IMR-90 (cell line): ENCODE measurements at regions not wholly inside any gene's neighbourhood (a gene's known extent, or its start where the extent isn't known, plus 50 kb on each side); places are given as distances from the start of the nearest gene placed in this dataset.

Experiments
- ATAC-seq: fragments of 200-7000 bp; cut with Tn5 transposase; 2 replicates; pipeline ENCODE4 v1.9.1; 2020; ENCODE audit warnings: low read depth, mild to moderate bottlenecking, moderate library complexity
- BruUV-seq: library from RNA; stranded (reverse); fragments of 400-500 nt; replicated peaks from 2 replicates; lab custom pipeline; 2021; lab: Mats Ljungman, UMichigan
- CTCF ChIA-PET: fragments of 300-600 bp; formaldehyde crosslinking; extraction: SDS; loops from one replicate; lab custom pipeline; 2021; ENCODE audit warnings: antibody characterized with exemption; lab: Yijun Ruan, JAX
- POLR2A ChIA-PET: fragments of 300-600 bp; sonication (Branson Sonifier 250); formaldehyde crosslinking; loops from one replicate; lab custom pipeline; 2022; ENCODE audit warnings: antibody characterized with exemption; ENCODE audit not compliant: unreplicated experiment; lab: Charles Lee
- DNase-seq: peaks from one replicate; pipeline ENCODE4 v3.0.0; 2013
- H2AFZ ChIP-seq: replicated peaks from 2 replicates; pipeline ENCODE3; 2013; ENCODE audit warnings: low read length, mild to moderate bottlenecking; ENCODE audit not compliant: poor library complexity
- H2AK5ac ChIP-seq: 2 replicates; pipeline ENCODE4 v1.6.1; 2013; ENCODE audit warnings: low read depth, low read length, inconsistent platforms
- H2AK9ac ChIP-seq: replicated peaks from 2 replicates; pipeline ENCODE3; 2013; ENCODE audit warnings: mild to moderate bottlenecking, low read depth, low read length, moderate library complexity; ENCODE audit not compliant: poor library complexity
- H2BK120ac ChIP-seq: 2 replicates; pipeline ENCODE4 v1.6.1; 2013; ENCODE audit warnings: low read depth, low read length, inconsistent platforms
- H2BK15ac ChIP-seq: 3 replicates; pipeline ENCODE4 v1.6.1; 2013; ENCODE audit warnings: low read depth, low read length, inconsistent platforms
- H2BK20ac ChIP-seq: 2 replicates; pipeline ENCODE4 v1.6.1; 2013; ENCODE audit warnings: low read depth, mild to moderate bottlenecking, inconsistent platforms, low read length, moderate library complexity
- H2BK5ac ChIP-seq: 2 replicates; pipeline ENCODE4 v1.6.1; 2013; ENCODE audit warnings: mild to moderate bottlenecking, low read depth, low read length, inconsistent platforms; ENCODE audit not compliant: poor library complexity, severe bottlenecking
- H3K14ac ChIP-seq: replicated peaks from 2 replicates; pipeline ENCODE4 v1.6.1; 2013; ENCODE audit warnings: low read depth, low read length, inconsistent platforms
- H3K18ac ChIP-seq: 2 replicates; pipeline ENCODE4 v1.6.1; 2013; ENCODE audit warnings: low read depth, low read length, control low read depth
- H3K23ac ChIP-seq: 2 replicates; pipeline ENCODE4 v1.6.1; 2013; ENCODE audit warnings: low read depth, low read length, inconsistent platforms
- H3K27ac ChIP-seq: 2 replicates; pipeline ENCODE4 v1.5.1; 2013; ENCODE audit warnings: mild to moderate bottlenecking, control low read depth, low read length; ENCODE audit not compliant: insufficient read depth
- H3K27me3 ChIP-seq: 2 replicates; pipeline ENCODE4 v1.6.1; 2013; ENCODE audit warnings: low read length; ENCODE audit not compliant: control insufficient read depth, insufficient read depth
- H3K36me3 ChIP-seq: 2 replicates; pipeline ENCODE4 v1.6.1; 2013; ENCODE audit warnings: low read length, mixed read lengths; ENCODE audit not compliant: control insufficient read depth, insufficient read depth
- H3K4ac ChIP-seq: 2 replicates; pipeline ENCODE4 v1.6.1; 2013; ENCODE audit warnings: low read depth, low read length, inconsistent platforms
- H3K4me1 ChIP-seq: 2 replicates; pipeline ENCODE4 v1.6.1; 2013; ENCODE audit warnings: low read length, mixed read lengths; ENCODE audit not compliant: control insufficient read depth, insufficient read depth
- H3K4me2 ChIP-seq: 2 replicates; pipeline ENCODE4 v1.6.1; 2013; ENCODE audit warnings: low read depth, mild to moderate bottlenecking, control low read depth, low read length, moderate library complexity
- H3K4me3 ChIP-seq: 2 replicates; pipeline ENCODE4 v1.5.1; 2013; ENCODE audit warnings: low read depth, mild to moderate bottlenecking, control low read depth, low read length, moderate library complexity; ENCODE audit not compliant: insufficient read depth
- H3K56ac ChIP-seq: 2 replicates; pipeline ENCODE4 v1.6.1; 2013; ENCODE audit warnings: low read length, inconsistent platforms; ENCODE audit not compliant: insufficient read depth; ENCODE audit errors: extremely low read depth
- H3K79me1 ChIP-seq, 2 experiments: 2 replicates each; pipeline ENCODE4 v1.6.1; 2013; ENCODE audit warnings: low read length in 2 of 2, inconsistent platforms in 1 of 2, low read depth in 1 of 2
- H3K9ac ChIP-seq: 2 replicates; pipeline ENCODE4 v1.6.1; 2013; ENCODE audit warnings: low read depth, low read length, control low read depth
- H3K9me1 ChIP-seq: 2 replicates; pipeline ENCODE4 v1.6.1; 2013; ENCODE audit warnings: low read length, inconsistent platforms; ENCODE audit not compliant: insufficient read depth
- H3K9me3 ChIP-seq: 2 replicates; pipeline ENCODE4 v1.6.1; 2013; ENCODE audit warnings: low read length; ENCODE audit not compliant: control insufficient read depth, insufficient read depth
- H4K20me1 ChIP-seq: 2 replicates; pipeline ENCODE4 v1.6.1; 2013; ENCODE audit warnings: low read length, inconsistent platforms; ENCODE audit not compliant: insufficient read depth
- H4K5ac ChIP-seq: 2 replicates; pipeline ENCODE4 v1.6.1; 2013; ENCODE audit warnings: mild to moderate bottlenecking, low read depth, low read length, control low read depth
- H4K8ac ChIP-seq, 2 experiments: 2 replicates each; pipeline ENCODE4 v1.6.1; 2013; ENCODE audit warnings: low read depth in 2 of 2, low read length in 2 of 2, control low read depth in 1 of 2, inconsistent platforms in 1 of 2
- H4K91ac ChIP-seq: 2 replicates; pipeline ENCODE4 v1.6.1; 2013; ENCODE audit warnings: low read depth, low read length, inconsistent platforms; ENCODE audit not compliant: insufficient read depth
- BHLHE40 ChIP-seq: fragments of 150-350 bp; IDR thresholded peaks from 2 replicates; pipeline ENCODE4 v1.6.1; 2016; ENCODE audit warnings: mild to moderate bottlenecking, low read depth, low read length
- CHD1 ChIP-seq: IDR thresholded peaks from 2 replicates; pipeline ENCODE4 v1.6.1; 2012; ENCODE audit warnings: low read depth, low read length, improper control_type of control experiment
- MAZ ChIP-seq: IDR thresholded peaks from 2 replicates; pipeline ENCODE4 v1.6.1; 2012; ENCODE audit warnings: low read depth, mild to moderate bottlenecking, low read length, improper control_type of control experiment, moderate library complexity, borderline replicate concordance
- NFE2L2 ChIP-seq: fragments of 150-350 bp; IDR thresholded peaks from 2 replicates; pipeline ENCODE4 v1.6.1; 2016; ENCODE audit warnings: low read depth, mild to moderate bottlenecking, low read length
- POLR2A ChIP-seq: IDR thresholded peaks from 2 replicates; pipeline ENCODE4 v1.6.1; 2012; ENCODE audit warnings: mild to moderate bottlenecking, low read depth, low read length
- WGBS, 2 experiments: methylation state at CpG; one replicate each; pipeline versions ENCODE4 v1.1.5 to v1.1.7; 2013; ENCODE audit warnings: missing lambda C conversion rate in 2 of 2; ENCODE audit not compliant: insufficient read length in 1 of 2; ENCODE audit errors: extremely low coverage in 2 of 2; 5-methylcytosine and 5-hydroxymethylcytosine counted together
- dilution Hi-C: fragments of 300-500 bp; cut with HindIII; formaldehyde crosslinking; loops from one replicate; pipeline ENCODE4 v1.14.3; 2018; ENCODE audit warnings: low sequenced_read_pairs; ENCODE audit not compliant: unreplicated experiment
- in situ Hi-C: fragments of 300-500 bp; cut with MboI; formaldehyde crosslinking; loops from 3 replicates; pipeline ENCODE4 v1.14.3; 2019; ENCODE audit warnings: low sequenced_read_pairs, inconsistent platforms, mixed read lengths
- intact Hi-C: fragments of 100-400 bp; cut with micrococcal nuclease; formaldehyde crosslinking; loops from 2 replicates; pipeline ENCODE4 v1.10.0; 2022
- TF ChIP-seq, protein P1 (sequence below): conservative IDR thresholded peaks from 2 replicates; pipeline ENCODE4 v1.5.1; 2012; ENCODE audit warnings: mild to moderate bottlenecking, low read depth, low read length, improper control_type of control experiment

DNA sequence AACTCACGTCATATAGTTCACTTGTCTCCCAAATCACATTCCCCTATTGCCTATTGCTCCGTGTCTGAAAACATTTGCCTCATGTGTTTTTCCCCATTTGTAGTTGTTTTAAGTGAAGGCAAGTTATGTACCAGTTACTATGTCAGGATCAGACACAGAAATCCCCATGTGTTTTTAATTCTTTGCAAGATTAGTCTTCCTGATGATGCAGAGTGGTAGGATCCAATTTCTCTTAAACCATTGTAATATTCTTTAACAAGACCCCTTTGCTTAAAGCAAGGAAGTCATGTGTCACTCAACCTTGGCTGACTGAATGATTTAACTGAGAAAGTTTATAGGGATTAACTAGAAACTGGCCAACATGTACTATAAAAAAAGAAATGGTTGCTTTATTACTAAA lies 164.4 kb downstream of the OPA1 start:
- H3K56ac ChIP-seq, result no peak overlapping the region
- no peak overlapping the region for H3K23ac ChIP-seq
- no peak overlapping the region for H2AK9ac ChIP-seq
- H4K20me1 ChIP-seq, result no peaks in the 10 kb centered on the region
- no peak overlapping the region for H2BK5ac ChIP-seq
- no peak overlapping the region for H3K4ac ChIP-seq
- H3K4me2 ChIP-seq, result no peak overlapping the region
- H3K9me3 ChIP-seq, result peaks cover 3% of the 10 kb centered on the region; the same call in 1 of the 2 replicates
- no peak overlapping the region for H2BK15ac ChIP-seq
- no peak overlapping the region for H3K9ac ChIP-seq
- no peak overlapping the region for H3K18ac ChIP-seq
- CTCF ChIA-PET, result interaction anchor here (1.3 kb wide), 1 partner anchor 9 kb away, joined by 3 read pairs; no protein-coding TSS in a partner anchor
- intact Hi-C loops, result no loop called here
- no peaks in the 10 kb centered on the region for H3K36me3 ChIP-seq
- H3K27ac ChIP-seq, result no peak overlapping the region
- POLR2A ChIA-PET, result no interaction called here
- in situ Hi-C loops, result no loop called here
- no peak overlapping the region for H2BK20ac ChIP-seq
- H3K4me3 ChIP-seq, result no peak overlapping the region
- ATAC-seq, result no peak
- H3K14ac ChIP-seq, result no peak overlapping the region
- DNase-seq, result no peak
- H3K27me3 ChIP-seq, result peaks cover 2% of the 10 kb centered on the region
- no CpG with 5 or more reads among the region's 2 CpGs for WGBS, 2 experiments
- no peak for TF ChIP-seq NFE2L2
- no peak for TF ChIP-seq BHLHE40
- TF ChIP-seq POLR2A, result no peak
- TF ChIP-seq CHD1, result no peak
- TF ChIP-seq, protein P1, sequence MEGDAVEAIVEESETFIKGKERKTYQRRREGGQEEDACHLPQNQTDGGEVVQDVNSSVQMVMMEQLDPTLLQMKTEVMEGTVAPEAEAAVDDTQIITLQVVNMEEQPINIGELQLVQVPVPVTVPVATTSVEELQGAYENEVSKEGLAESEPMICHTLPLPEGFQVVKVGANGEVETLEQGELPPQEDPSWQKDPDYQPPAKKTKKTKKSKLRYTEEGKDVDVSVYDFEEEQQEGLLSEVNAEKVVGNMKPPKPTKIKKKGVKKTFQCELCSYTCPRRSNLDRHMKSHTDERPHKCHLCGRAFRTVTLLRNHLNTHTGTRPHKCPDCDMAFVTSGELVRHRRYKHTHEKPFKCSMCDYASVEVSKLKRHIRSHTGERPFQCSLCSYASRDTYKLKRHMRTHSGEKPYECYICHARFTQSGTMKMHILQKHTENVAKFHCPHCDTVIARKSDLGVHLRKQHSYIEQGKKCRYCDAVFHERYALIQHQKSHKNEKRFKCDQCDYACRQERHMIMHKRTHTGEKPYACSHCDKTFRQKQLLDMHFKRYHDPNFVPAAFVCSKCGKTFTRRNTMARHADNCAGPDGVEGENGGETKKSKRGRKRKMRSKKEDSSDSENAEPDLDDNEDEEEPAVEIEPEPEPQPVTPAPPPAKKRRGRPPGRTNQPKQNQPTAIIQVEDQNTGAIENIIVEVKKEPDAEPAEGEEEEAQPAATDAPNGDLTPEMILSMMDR, result no peak
- no peak for TF ChIP-seq MAZ
- no peaks in the 10 kb centered on the region for H3K4me1 ChIP-seq
- no TSS peak for BruUV-seq
- no peaks in the 10 kb centered on the region for H3K9me1 ChIP-seq
- no peak overlapping the region for H2AFZ ChIP-seq
- no peaks in the 10 kb centered on the region for H3K79me1 ChIP-seq
- H4K91ac ChIP-seq, result no peak overlapping the region
- dilution Hi-C loops, result no loop called here
- H2AK5ac ChIP-seq, result no peak overlapping the region
- no peak overlapping the region for H4K5ac ChIP-seq
- no peak overlapping the region for H2BK120ac ChIP-seq
- H4K8ac ChIP-seq, result no peak overlapping the region
